Ovary (tissue), 3 donors: ENCODE measurements at regions not wholly inside any gene's neighbourhood (a gene's known extent, or its start where the extent isn't known, plus 50 kb on each side); places are given as distances from the start of the nearest gene placed in this dataset.

Experiments
- CTCF ChIP-seq, 3 donors: fragments of 450-650 bp in 2 of 3; fragments of 200-600 bp in 1 of 3; IDR thresholded peaks; one replicate each; pipeline versions ENCODE4 v1.5.1 to v1.8.0; 2016 to 2022; ENCODE audit warnings: antibody characterized with exemption in 3 of 3, mild to moderate bottlenecking in 1 of 3
- POLR2A ChIP-seq: fragments of 450-650 bp; IDR thresholded peaks from one replicate; pipeline ENCODE4 v1.6.1; 2017; ENCODE audit warnings: antibody characterized with exemption, mild to moderate bottlenecking, moderate library complexity
- donor health status: DM: no; HTN: no; CAD: no.

GRCh38 chr1:234713859-234714258, 103.9 kb upstream of the IRF2BP2 start:
- TF ChIP-seq CTCF (IDR thresholded peaks at IDR 0.05) (no peak), POLR2A (no peak)
